ENCODE measurements at regions not wholly inside any gene's neighbourhood (a gene's known extent, or its start where the extent isn't known, plus 50 kb on each side); places are given as distances from the start of the nearest gene placed in this dataset.

DNA sequence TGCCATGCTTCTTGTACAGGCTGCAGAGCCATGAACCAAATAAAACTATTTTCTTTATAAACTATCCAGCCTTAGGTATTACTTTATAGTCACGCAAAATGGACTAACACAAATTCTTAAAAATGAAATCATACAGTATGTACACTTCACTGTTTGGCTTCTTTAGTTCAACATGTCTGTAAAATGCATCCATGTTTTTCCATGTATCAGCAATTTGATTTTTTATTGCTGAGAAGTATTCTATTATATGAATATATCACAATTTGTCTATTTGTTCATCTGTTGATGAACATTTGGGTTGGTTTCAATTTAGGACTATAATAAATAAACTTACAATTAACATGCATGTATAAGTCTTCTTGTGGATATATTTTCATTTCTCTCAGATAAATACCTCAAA, 182.1 kb downstream of the SCG2 start:
- no peak overlapping the region for H3K4me3 ChIP-seq (replicated peaks; ENCODE audit: insufficient read depth, low read length)
- DNase-seq (ENCODE audit: low read depth in 1 of 2, low spot score in 1 of 2) = no peak
- TF ChIP-seq, protein P1, sequence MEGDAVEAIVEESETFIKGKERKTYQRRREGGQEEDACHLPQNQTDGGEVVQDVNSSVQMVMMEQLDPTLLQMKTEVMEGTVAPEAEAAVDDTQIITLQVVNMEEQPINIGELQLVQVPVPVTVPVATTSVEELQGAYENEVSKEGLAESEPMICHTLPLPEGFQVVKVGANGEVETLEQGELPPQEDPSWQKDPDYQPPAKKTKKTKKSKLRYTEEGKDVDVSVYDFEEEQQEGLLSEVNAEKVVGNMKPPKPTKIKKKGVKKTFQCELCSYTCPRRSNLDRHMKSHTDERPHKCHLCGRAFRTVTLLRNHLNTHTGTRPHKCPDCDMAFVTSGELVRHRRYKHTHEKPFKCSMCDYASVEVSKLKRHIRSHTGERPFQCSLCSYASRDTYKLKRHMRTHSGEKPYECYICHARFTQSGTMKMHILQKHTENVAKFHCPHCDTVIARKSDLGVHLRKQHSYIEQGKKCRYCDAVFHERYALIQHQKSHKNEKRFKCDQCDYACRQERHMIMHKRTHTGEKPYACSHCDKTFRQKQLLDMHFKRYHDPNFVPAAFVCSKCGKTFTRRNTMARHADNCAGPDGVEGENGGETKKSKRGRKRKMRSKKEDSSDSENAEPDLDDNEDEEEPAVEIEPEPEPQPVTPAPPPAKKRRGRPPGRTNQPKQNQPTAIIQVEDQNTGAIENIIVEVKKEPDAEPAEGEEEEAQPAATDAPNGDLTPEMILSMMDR (IDR thresholded peaks at IDR 0.05; ENCODE audit: insufficient read depth, low read length) = no peak
- TF ChIP-seq GABPA (IDR thresholded peaks at IDR 0.05; ENCODE audit: low read depth) = no peak
- no peak for TF ChIP-seq SPI1 (IDR thresholded peaks at IDR 0.05; ENCODE audit: borderline replicate concordance, low read depth)
- TF ChIP-seq, protein P2, sequence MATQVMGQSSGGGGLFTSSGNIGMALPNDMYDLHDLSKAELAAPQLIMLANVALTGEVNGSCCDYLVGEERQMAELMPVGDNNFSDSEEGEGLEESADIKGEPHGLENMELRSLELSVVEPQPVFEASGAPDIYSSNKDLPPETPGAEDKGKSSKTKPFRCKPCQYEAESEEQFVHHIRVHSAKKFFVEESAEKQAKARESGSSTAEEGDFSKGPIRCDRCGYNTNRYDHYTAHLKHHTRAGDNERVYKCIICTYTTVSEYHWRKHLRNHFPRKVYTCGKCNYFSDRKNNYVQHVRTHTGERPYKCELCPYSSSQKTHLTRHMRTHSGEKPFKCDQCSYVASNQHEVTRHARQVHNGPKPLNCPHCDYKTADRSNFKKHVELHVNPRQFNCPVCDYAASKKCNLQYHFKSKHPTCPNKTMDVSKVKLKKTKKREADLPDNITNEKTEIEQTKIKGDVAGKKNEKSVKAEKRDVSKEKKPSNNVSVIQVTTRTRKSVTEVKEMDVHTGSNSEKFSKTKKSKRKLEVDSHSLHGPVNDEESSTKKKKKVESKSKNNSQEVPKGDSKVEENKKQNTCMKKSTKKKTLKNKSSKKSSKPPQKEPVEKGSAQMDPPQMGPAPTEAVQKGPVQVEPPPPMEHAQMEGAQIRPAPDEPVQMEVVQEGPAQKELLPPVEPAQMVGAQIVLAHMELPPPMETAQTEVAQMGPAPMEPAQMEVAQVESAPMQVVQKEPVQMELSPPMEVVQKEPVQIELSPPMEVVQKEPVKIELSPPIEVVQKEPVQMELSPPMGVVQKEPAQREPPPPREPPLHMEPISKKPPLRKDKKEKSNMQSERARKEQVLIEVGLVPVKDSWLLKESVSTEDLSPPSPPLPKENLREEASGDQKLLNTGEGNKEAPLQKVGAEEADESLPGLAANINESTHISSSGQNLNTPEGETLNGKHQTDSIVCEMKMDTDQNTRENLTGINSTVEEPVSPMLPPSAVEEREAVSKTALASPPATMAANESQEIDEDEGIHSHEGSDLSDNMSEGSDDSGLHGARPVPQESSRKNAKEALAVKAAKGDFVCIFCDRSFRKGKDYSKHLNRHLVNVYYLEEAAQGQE (IDR thresholded peaks at IDR 0.05; ENCODE audit: insufficient replicate concordance, low read depth) = no peak
- TF ChIP-seq POLR2AphosphoS5 (IDR thresholded peaks at IDR 0.05; ENCODE audit: low read depth) = no peak
- H3K27ac ChIP-seq (replicated peaks) = no peak overlapping the region
- no peaks in the 10 kb centered on the region for H3K27me3 ChIP-seq (ENCODE audit: insufficient read depth, poor library complexity, severe bottlenecking)

DNA sequence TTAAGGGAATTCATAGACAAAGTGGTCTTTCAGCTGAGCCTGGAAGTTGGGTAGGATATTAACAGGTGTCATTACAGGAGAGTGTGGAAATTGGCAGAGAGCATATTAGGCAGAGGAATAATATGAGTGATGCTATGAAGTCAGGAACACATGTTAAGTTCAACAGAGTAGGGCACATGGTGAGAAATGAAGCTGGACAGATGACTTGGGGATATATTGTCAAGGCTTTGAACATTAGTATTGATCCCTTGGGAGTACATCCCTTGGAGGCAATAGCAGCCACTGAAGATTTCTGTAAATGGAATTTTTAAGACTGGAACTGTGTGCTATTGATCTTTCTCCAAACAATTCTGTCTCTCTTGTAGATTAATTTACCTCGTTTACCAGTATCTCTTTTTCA, 170.7 kb downstream of the SCG2 start:
- TF ChIP-seq, protein P2 (IDR thresholded peaks at IDR 0.05; ENCODE audit: insufficient replicate concordance, low read depth) = no peak
- TF ChIP-seq, protein P1 (IDR thresholded peaks at IDR 0.05; ENCODE audit: insufficient read depth, low read length) = no peak
- TF ChIP-seq GABPA (IDR thresholded peaks at IDR 0.05; ENCODE audit: low read depth) (no peak), POLR2AphosphoS5 (IDR thresholded peaks at IDR 0.05; ENCODE audit: low read depth) (no peak), SPI1 (IDR thresholded peaks at IDR 0.05; ENCODE audit: borderline replicate concordance, low read depth) (no peak)
- no peaks in the 10 kb centered on the region for H3K27me3 ChIP-seq (ENCODE audit: insufficient read depth, poor library complexity, severe bottlenecking)
- DNase-seq (ENCODE audit: low read depth in 1 of 2, low spot score in 1 of 2) = no peak

DNA sequence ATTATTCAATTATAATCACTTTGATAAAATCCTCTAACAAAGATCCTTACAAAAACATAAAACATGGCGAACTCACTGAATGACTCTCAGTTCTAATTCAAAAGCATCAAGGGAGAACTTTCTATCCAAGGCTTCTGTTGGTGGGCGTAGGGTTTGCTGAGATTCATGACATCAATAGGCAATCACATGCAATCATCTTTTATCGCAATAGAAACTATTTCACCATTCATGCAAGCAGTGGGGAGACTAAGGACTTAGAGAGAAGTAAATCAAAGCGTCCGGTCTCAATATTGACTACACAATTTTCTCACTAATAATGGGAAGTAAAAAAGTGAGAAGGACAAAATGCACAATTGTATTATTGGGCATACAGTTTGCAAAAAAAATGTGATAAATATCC, 168.7 kb downstream of the SCG2 start:
- TF ChIP-seq SPI1 (IDR thresholded peaks at IDR 0.05; ENCODE audit: borderline replicate concordance, low read depth) (no peak), POLR2AphosphoS5 (IDR thresholded peaks at IDR 0.05; ENCODE audit: low read depth) (no peak), GABPA (IDR thresholded peaks at IDR 0.05; ENCODE audit: low read depth) (no peak)
- TF ChIP-seq, protein P1 (IDR thresholded peaks at IDR 0.05; ENCODE audit: insufficient read depth, low read length) = no peak
- TF ChIP-seq, protein P2 (IDR thresholded peaks at IDR 0.05; ENCODE audit: insufficient replicate concordance, low read depth) = no peak
- Histone ChIP-seq H3K27ac (replicated peaks) (no peak overlapping the region), H3K27me3 (ENCODE audit: insufficient read depth, poor library complexity, severe bottlenecking) (no peaks in the 10 kb centered on the region)

More for the DNA sequence above, 170.7 kb downstream of the SCG2 start:
- H3K27ac ChIP-seq (replicated peaks) = no peak overlapping the region
- no peak overlapping the region for H3K4me3 ChIP-seq (replicated peaks; ENCODE audit: insufficient read depth, low read length)

More for the DNA sequence above, 168.7 kb downstream of the SCG2 start:
- no peak overlapping the region for H3K4me3 ChIP-seq (replicated peaks; ENCODE audit: insufficient read depth, low read length)
- no peak for DNase-seq (ENCODE audit: low read depth in 1 of 2, low spot score in 1 of 2)
